Loucy (cell line): ENCODE measurements at regions not wholly inside any gene's neighbourhood (a gene's known extent, or its start where the extent isn't known, plus 50 kb on each side); places are given as distances from the start of the nearest gene placed in this dataset.

Experiments
- H2AFZ ChIP-seq: fragments of 200-600 bp; sonication (generic); 2 replicates; pipeline ENCODE4 v1.6.0; 2016; ENCODE audit warnings: antibody characterized with exemption, mild to moderate bottlenecking, low read length, moderate library complexity
- H3F3A ChIP-seq: fragments of 200-600 bp; 2 replicates; pipeline ENCODE4 v1.6.0; 2016; ENCODE audit warnings: antibody characterized with exemption, low read depth, mild to moderate bottlenecking
- H3K27me3 ChIP-seq: fragments of 200-600 bp; sonication (generic); 2 replicates; pipeline ENCODE4 v1.6.1; 2014; ENCODE audit warnings: low read length, mild to moderate bottlenecking; ENCODE audit not compliant: insufficient read depth, poor library complexity, severe bottlenecking
- H3K36me3 ChIP-seq: fragments of 200-600 bp; sonication (generic); 2 replicates; pipeline ENCODE4 v1.6.1; 2016; ENCODE audit warnings: low read length; ENCODE audit not compliant: insufficient read depth
- H3K4me1 ChIP-seq: fragments of 200-600 bp; sonication (generic); 2 replicates; pipeline ENCODE4 v1.5.1; 2014; ENCODE audit warnings: low read length, mild to moderate bottlenecking; ENCODE audit not compliant: insufficient read depth, poor library complexity, severe bottlenecking
- H3K4me2 ChIP-seq: fragments of 200-600 bp; sonication (generic); 2 replicates; pipeline ENCODE4 v1.6.0; 2014; ENCODE audit warnings: antibody characterized with exemption, low read length, low read depth, mild to moderate bottlenecking; ENCODE audit not compliant: poor library complexity, severe bottlenecking
- H3K4me3 ChIP-seq: fragments of 200-600 bp; sonication (generic); 2 replicates; pipeline ENCODE4 v1.5.1; 2014; ENCODE audit warnings: low read length, mild to moderate bottlenecking, mixed read lengths; ENCODE audit not compliant: poor library complexity, severe bottlenecking
- H3K79me2 ChIP-seq: fragments of 200-600 bp; sonication (generic); 2 replicates; pipeline ENCODE4 v1.6.1; 2014; ENCODE audit warnings: low read length; ENCODE audit not compliant: insufficient read depth
- H3K9ac ChIP-seq: fragments of 200-600 bp; sonication (generic); 2 replicates; pipeline ENCODE4 v1.6.0; 2014; ENCODE audit warnings: mild to moderate bottlenecking, low read depth, low read length, moderate library complexity; ENCODE audit not compliant: poor library complexity, severe bottlenecking
- H3K9me2 ChIP-seq: fragments of 200-600 bp; sonication (generic); replicated peaks from 2 replicates; pipeline ENCODE4 v1.6.1; 2016; ENCODE audit warnings: low read depth, low read length, mixed read lengths
- H3K9me3 ChIP-seq: fragments of 200-600 bp; sonication (generic); 2 replicates; pipeline ENCODE4 v1.6.1; 2014; ENCODE audit warnings: mild to moderate bottlenecking, antibody characterized with exemption, low read length, low read depth; ENCODE audit not compliant: insufficient read depth
- H4K20me1 ChIP-seq: fragments of 200-600 bp; sonication (generic); 2 replicates; pipeline ENCODE4 v1.6.0; 2014; ENCODE audit warnings: antibody characterized with exemption, low read length, mild to moderate bottlenecking; ENCODE audit not compliant: insufficient read depth, poor library complexity, severe bottlenecking
- CTCF ChIP-seq: fragments of 200-600 bp; sonication (generic); conservative IDR thresholded peaks from 2 replicates; pipeline ENCODE4 v1.5.1; 2014; ENCODE audit warnings: mild to moderate bottlenecking, antibody characterized with exemption, low read length
- EZH2phosphoT487 ChIP-seq: fragments of 200-600 bp; IDR thresholded peaks from 2 replicates; pipeline ENCODE4 v1.6.1; 2018; ENCODE audit warnings: antibody characterized with exemption, mild to moderate bottlenecking, moderate library complexity, borderline replicate concordance

GRCh38 chr12:131380220-131380964 lies 330.5 kb upstream of the SFSWAP start:
- H3K4me2 ChIP-seq: no peak overlapping the region

GRCh38 chr12:131380965-131381705 lies 329.8 kb upstream of the SFSWAP start:
- Histone ChIP-seq H3K36me3 (no peaks in the 10 kb centered on the region), H3K4me1 (no peaks in the 10 kb centered on the region), H3K9me2 (no peaks in the 10 kb centered on the region), H3K79me2 (no peaks in the 10 kb centered on the region), H2AFZ (no peak overlapping the region), H3K27me3 (no peaks in the 10 kb centered on the region), H3K4me2 (no peak overlapping the region), H3F3A (no peaks in the 10 kb centered on the region), H4K20me1 (no peaks in the 10 kb centered on the region), H3K9me3 (no peaks in the 10 kb centered on the region), H3K4me3 (no peak overlapping the region), H3K9ac (no peak overlapping the region)
- TF ChIP-seq CTCF (no peak), EZH2phosphoT487 (no peak)

More at GRCh38 chr12:131380220-131380964, 330.5 kb upstream of the SFSWAP start:
- H2AFZ ChIP-seq: no peak overlapping the region
- H3F3A ChIP-seq: no peaks in the 10 kb centered on the region
- H3K9ac ChIP-seq: no peak overlapping the region
- H3K9me3 ChIP-seq: no peaks in the 10 kb centered on the region
- no peak overlapping the region for H3K4me3 ChIP-seq
- no peaks in the 10 kb centered on the region for H4K20me1 ChIP-seq
- H3K79me2 ChIP-seq: no peaks in the 10 kb centered on the region
- no peaks in the 10 kb centered on the region for H3K4me1 ChIP-seq
- H3K27me3 ChIP-seq: no peaks in the 10 kb centered on the region
- H3K36me3 ChIP-seq: no peaks in the 10 kb centered on the region
- no peaks in the 10 kb centered on the region for H3K9me2 ChIP-seq
- TF ChIP-seq EZH2phosphoT487: no peak
- TF ChIP-seq CTCF: no peak

GRCh38 chr12:131381716-131382430 lies 329.0 kb upstream of the SFSWAP start:
- Histone ChIP-seq H3K9me2 (no peaks in the 10 kb centered on the region), H3K4me2 (no peak overlapping the region), H4K20me1 (no peaks in the 10 kb centered on the region), H3K9ac (no peak overlapping the region), H3K9me3 (no peaks in the 10 kb centered on the region), H3K4me1 (no peaks in the 10 kb centered on the region), H2AFZ (no peak overlapping the region), H3K79me2 (no peaks in the 10 kb centered on the region), H3K4me3 (no peak overlapping the region), H3K36me3 (no peaks in the 10 kb centered on the region), H3F3A (no peaks in the 10 kb centered on the region), H3K27me3 (no peaks in the 10 kb centered on the region)
- TF ChIP-seq CTCF: no peak
- no peak for TF ChIP-seq EZH2phosphoT487
